ENCODE measurements at regions not wholly inside any gene's neighbourhood (a gene's known extent, or its start where the extent isn't known, plus 50 kb on each side); places are given as distances from the start of the nearest gene placed in this dataset.
"Not testable (repeated sequence)": the region's sequence is repeated elsewhere in the genome, so short reads cannot be mapped to it uniquely, and the experiment has no call there.

GRCh38 chr6:147977851-147978465 is 364.7 kb upstream of the SASH1 start:
- no peak for DNase-seq (ENCODE audit: low read depth)

GRCh38 chr6:147979966-147980365 is 362.7 kb upstream of the SASH1 start:
- no peak for DNase-seq (ENCODE audit: low read depth)

GRCh38 chr6:147983581-147984366 is 358.9 kb upstream of the SASH1 start:
- DNase-seq (ENCODE audit: low read depth): no peak

GRCh38 chr6:147986846-147987245 is 355.8 kb upstream of the SASH1 start:
- DNase-seq (ENCODE audit: low read depth): no peak

GRCh38 chr6:147990159-147990558 is 352.5 kb upstream of the SASH1 start:
- no peak for DNase-seq (ENCODE audit: low read depth)

- no peak for DNase-seq (ENCODE audit: low read depth)
Measured at GRCh38 chr6:147991961-147992360, 350.7 kb upstream of the SASH1 start.

GRCh38 chr6:147999001-147999540 is 343.6 kb upstream of the SASH1 start:
- DNase-seq (ENCODE audit: low read depth): no peak

- no peak for DNase-seq (ENCODE audit: low read depth)
Measured at GRCh38 chr6:148001844-148002642, 340.6 kb upstream of the SASH1 start.

GRCh38 chr6:148004651-148005050 is 338.0 kb upstream of the SASH1 start:
- no peak for DNase-seq (ENCODE audit: low read depth)

GRCh38 chr6:148005806-148006205 is 336.8 kb upstream of the SASH1 start:
- DNase-seq (ENCODE audit: low read depth): no peak

- DNase-seq (ENCODE audit: low read depth): not testable (repeated sequence)
Measured at GRCh38 chr6:148010516-148010915, 332.1 kb upstream of the SASH1 start.

- DNase-seq (ENCODE audit: low read depth): no peak
Measured at GRCh38 chr6:148016013-148016412, 326.6 kb upstream of the SASH1 start.

- DNase-seq (ENCODE audit: low read depth): no peak
Measured at GRCh38 chr6:148021165-148021564, 321.5 kb upstream of the SASH1 start.

GRCh38 chr6:148021699-148022098 is 320.9 kb upstream of the SASH1 start:
- DNase-seq (ENCODE audit: low read depth): no peak

GRCh38 chr6:148022279-148022678 is 320.4 kb upstream of the SASH1 start:
- not testable (repeated sequence) for DNase-seq (ENCODE audit: low read depth)

- no peak for DNase-seq (ENCODE audit: low read depth)
Measured at GRCh38 chr6:148027201-148027600, 315.4 kb upstream of the SASH1 start.

GRCh38 chr6:148035806-148036390 is 306.7 kb upstream of the SASH1 start:
- no peak for DNase-seq (ENCODE audit: low read depth)

- no peak for DNase-seq (ENCODE audit: low read depth)
Measured at GRCh38 chr6:148037496-148037895, 305.1 kb upstream of the SASH1 start.

GRCh38 chr6:148041546-148041945 is 301.1 kb upstream of the SASH1 start:
- no peak for DNase-seq (ENCODE audit: low read depth)

GRCh38 chr6:148042536-148042935 is 300.1 kb upstream of the SASH1 start:
- no peak for DNase-seq (ENCODE audit: low read depth)

- DNase-seq (ENCODE audit: low read depth): no peak
Measured at GRCh38 chr6:148044261-148044751, 298.3 kb upstream of the SASH1 start.

- no peak for DNase-seq (ENCODE audit: low read depth)
Measured at GRCh38 chr6:148044921-148045320, 297.7 kb upstream of the SASH1 start.

Measured in T-helper 22 cell (primary cell).